K562 (cell line): ENCODE measurements at regions not wholly inside any gene's neighbourhood (a gene's known extent, or its start where the extent isn't known, plus 50 kb on each side); places are given as distances from the start of the nearest gene placed in this dataset.

Source experiments
- ATAC-seq: fragments of 200-7000 bp; cut with Tn5 transposase; 3 replicates; pipeline ENCODE4 v1.9.1; 2020; ENCODE audit warnings: moderate library complexity
- BruUV-seq: library from RNA; stranded (reverse); fragments of 400-500 nt; replicated peaks from 2 replicates; lab custom pipeline; 2021; lab: Mats Ljungman, UMichigan
- CTCF ChIA-PET: fragments of 300-600 bp; formaldehyde crosslinking; extraction: SDS; loops from one replicate; lab custom pipeline; 2021; ENCODE audit warnings: low intra/inter-chr PET ratio; lab: Yijun Ruan, JAX
- POLR2A ChIA-PET: fragments of 300-600, 350-650 bp; sonication (Branson Sonifier 250); formaldehyde crosslinking; extraction: SDS; loops from one replicate; lab custom pipeline; 2021; ENCODE audit warnings: antibody characterized with exemption, inconsistent platforms; lab: Yijun Ruan, JAX
- DNase-seq, 4 experiments: peaks; one replicate each; pipeline versions ENCODE4 v3.0.0 to v3.0.0-alpha.2; 2011 to 2018; ENCODE audit warnings: low spot score in 3 of 4, mixed read lengths in 3 of 4; ENCODE audit errors: extremely low read depth in 1 of 4
- FAIRE-seq: peaks from 2 replicates; lab custom pipeline; 2011; peaks lifted over from hg19 to GRCh38; lab: Jason Lieb, UNC
- H2AFZ ChIP-seq: 2 replicates; pipeline ENCODE4 v1.6.0; 2011; ENCODE audit warnings: low read depth, low read length, control low read depth, inconsistent platforms
- H3K27ac ChIP-seq: fragments of 200-600 bp; 3 replicates; pipeline ENCODE4 v1.8.0; 2011; ENCODE audit warnings: low read depth, mild to moderate bottlenecking, control low read depth, inconsistent platforms, low read length, moderate library complexity, mixed read lengths; ENCODE audit errors: extremely low read depth
- H3K27me3 ChIP-seq, 2 experiments: fragments of 300-600 bp in 1 of 2; 2 replicates in 1 of 2; 3 replicates in 1 of 2; pipeline versions ENCODE4 v1.6.0 to v1.8.0; 2011; ENCODE audit warnings: inconsistent platforms in 2 of 2, low read length in 2 of 2, mild to moderate bottlenecking in 1 of 2, mixed read lengths in 1 of 2, moderate library complexity in 1 of 2; ENCODE audit not compliant: control insufficient read depth in 2 of 2, insufficient read depth in 2 of 2
- H3K36me3 ChIP-seq: fragments of 300-600 bp; 3 replicates; pipeline ENCODE4 v1.8.0; 2011; ENCODE audit warnings: mild to moderate bottlenecking, low read length, inconsistent platforms; ENCODE audit not compliant: control insufficient read depth, insufficient read depth
- H3K4me1 ChIP-seq, 2 experiments: fragments of 200-600 bp in 1 of 2; replicated peaks in 1 of 2; 2 replicates in 1 of 2; 3 replicates in 1 of 2; pipeline versions ENCODE4 v1.5.1 to v1.8.0; 2011; ENCODE audit warnings: inconsistent platforms in 2 of 2, low read length in 2 of 2, mild to moderate bottlenecking in 1 of 2, mixed read lengths in 1 of 2, moderate library complexity in 1 of 2; ENCODE audit not compliant: control insufficient read depth in 2 of 2, insufficient read depth in 2 of 2
- H3K4me2 ChIP-seq: 2 replicates; pipeline ENCODE4 v1.6.1; 2011; ENCODE audit warnings: low read length, control low read depth, inconsistent platforms, mixed read lengths; ENCODE audit not compliant: insufficient read depth
- H3K4me3 ChIP-seq: fragments of 200-600 bp; sonication (generic), shearing (Covaris generic); 2 replicates; pipeline ENCODE4 v1.5.1; 2016; ENCODE audit warnings: control low read depth, inconsistent platforms
- H3K79me2 ChIP-seq: fragments of 200-600 bp; 3 replicates; pipeline ENCODE4 v1.8.0; 2011; ENCODE audit warnings: low read length, inconsistent platforms; ENCODE audit not compliant: control insufficient read depth, insufficient read depth
- H3K9ac ChIP-seq, 2 experiments: 2 replicates each; pipeline versions ENCODE4 v1.6.0 to v1.6.1; 2011; ENCODE audit warnings: low read depth in 2 of 2, low read length in 2 of 2, control low read depth in 1 of 2, inconsistent platforms in 1 of 2, mild to moderate bottlenecking in 1 of 2, mixed read lengths in 1 of 2; ENCODE audit not compliant: insufficient read depth in 1 of 2
- H3K9me1 ChIP-seq: one replicate; pipeline ENCODE4 v1.6.0; 2011; ENCODE audit warnings: inconsistent platforms, mild to moderate bottlenecking, low read length, moderate library complexity; ENCODE audit not compliant: control insufficient read depth, insufficient read depth
- H3K9me3 ChIP-seq: replicated peaks from 2 replicates; pipeline ENCODE4 v1.5.1; 2011; ENCODE audit warnings: low read depth, low read length, inconsistent platforms; ENCODE audit not compliant: control insufficient read depth, insufficient read depth
- H4K20me1 ChIP-seq: replicated peaks from 2 replicates; pipeline ENCODE4 v1.6.1; 2011; ENCODE audit warnings: low read length, inconsistent platforms, mixed read lengths; ENCODE audit not compliant: control insufficient read depth, insufficient read depth
- CREBBP ChIP-seq: IDR thresholded peaks from one replicate; pipeline ENCODE4 v1.6.1; 2012; ENCODE audit warnings: low read depth, mild to moderate bottlenecking, control low read depth, inconsistent platforms, low read length
- FIP1L1 ChIP-seq: fragments of 200-400 bp; formaldehyde crosslinking; IDR thresholded peaks from 2 replicates; pipeline ENCODE4 v1.6.1; 2018; ENCODE audit warnings: mild to moderate bottlenecking, low read depth, low read length; ENCODE audit not compliant: poor library complexity, severe bottlenecking
- FOXO4 ChIP-seq: fragments of 450-650 bp; formaldehyde crosslinking; IDR thresholded peaks from 2 replicates; pipeline ENCODE4 v1.4.0; 2020; ENCODE audit warnings: mild to moderate bottlenecking, moderate library complexity
- HEY1 ChIP-seq: fragments of 250-450 bp; sonication (Bioruptor Pico); IDR thresholded peaks from 2 replicates; pipeline ENCODE4 v1.5.0; 2020; ENCODE audit warnings: mild to moderate bottlenecking, moderate library complexity, borderline replicate concordance
- MTA1 ChIP-seq: fragments of 450-650 bp; IDR thresholded peaks from 2 replicates; pipeline ENCODE4 v1.6.1; 2017; ENCODE audit warnings: borderline replicate concordance
- NBN ChIP-seq: fragments of 450-650 bp; IDR thresholded peaks from 2 replicates; pipeline ENCODE4 v1.6.1; 2016; ENCODE audit warnings: low read depth, mild to moderate bottlenecking
- RCOR1 ChIP-seq, 2 experiments: IDR thresholded peaks; 2 replicates each; pipeline ENCODE4 v1.6.1; 2012; ENCODE audit warnings: low read depth in 2 of 2, low read length in 2 of 2, borderline replicate concordance in 1 of 2, improper control_type of control experiment in 1 of 2
- ZNF133 ChIP-seq: fragments of 250-450 bp; sonication (Bioruptor Pico); IDR thresholded peaks from 2 replicates; pipeline ENCODE4 v1.4.0; 2020; ENCODE audit warnings: mild to moderate bottlenecking
- ZNF232 ChIP-seq: sonication (generic); formaldehyde crosslinking; IDR thresholded peaks from 2 replicates; pipeline ENCODE4 v1.8.0; 2022; ENCODE audit warnings: mild to moderate bottlenecking, missing genetic modification reagents
- ZNF354B ChIP-seq: fragments of 250-450 bp; sonication (Bioruptor Pico); IDR thresholded peaks from 2 replicates; pipeline ENCODE4 v1.4.0; 2020
- WGBS: fragments of 100-300 bp; shearing (Covaris generic); methylation state at CpG from one replicate; pipeline ENCODE4 v1.1.6; 2016; ENCODE audit warnings: low coverage, mixed read lengths; ENCODE audit not compliant: insufficient coverage; ENCODE audit errors: missing lambda C conversion rate; 5-methylcytosine and 5-hydroxymethylcytosine counted together
- in situ Hi-C: fragments of 300-500 bp; cut with MboI; formaldehyde crosslinking; loops from 4 replicates; pipeline ENCODE4 v1.15.0; 2018; ENCODE audit warnings: inconsistent platforms, mixed read lengths
- intact Hi-C: fragments of 100-400 bp; cut with micrococcal nuclease; formaldehyde crosslinking; loops from 2 replicates; pipeline ENCODE4 v1.14.2; 2022

GRCh38 chr10:35705671-35706070 lies 63.6 kb upstream of the FZD8 start:
- Histone ChIP-seq H3K4me3 (no peak overlapping the region), H3K79me2 (no peaks in the 10 kb centered on the region), H3K4me1 (no peaks in the 10 kb centered on the region), H3K27me3 (peaks cover 0 to 6% of the 10 kb centered on the region in 2 experiments; a peak in 1 of 5 replicates), H3K36me3 (no peaks in the 10 kb centered on the region), H3K4me2 (no peak overlapping the region), H2AFZ (no peak overlapping the region), H3K9ac (no peak overlapping the region), H3K9me1 (no peaks in the 10 kb centered on the region), H3K9me3 (no peaks in the 10 kb centered on the region), H4K20me1 (no peaks in the 10 kb centered on the region), H3K27ac (no peak overlapping the region)
- CTCF ChIA-PET: no interaction called here
- in situ Hi-C loops: no loop called here
- WGBS: 0% methylated on average over 2 of the region's 2 CpGs
- intact Hi-C loops: loop anchor here (10.0 kb wide), 1 partner anchor 59 kb away; no protein-coding TSS in a partner anchor
- FAIRE-seq (no peak), ATAC-seq (no peak), DNase-seq (no peak)
- BruUV-seq: no TSS peak
- POLR2A ChIA-PET: interaction anchor here (1.3 kb wide), 1 partner anchor 11 kb away, joined by 3 read pairs; no protein-coding TSS in a partner anchor
- no peak for TF ChIP-seq HEY1 (CRISPR knock-in tag)
- no peak for TF ChIP-seq ZNF232 (CRISPR knock-in tag)
- no peak for TF ChIP-seq NBN
- TF ChIP-seq FOXO4 (CRISPR knock-in tag): no peak
- no peak for TF ChIP-seq MTA1
- no peak for TF ChIP-seq FIP1L1
- TF ChIP-seq ZNF354B (CRISPR knock-in tag): no peak
- TF ChIP-seq CREBBP: no peak
- no peak for TF ChIP-seq ZNF133 (CRISPR knock-in tag)
- TF ChIP-seq RCOR1 (IDR thresholded peaks at IDR 0.05; ENCODE audit: borderline replicate concordance in 1 of 2, low read depth in 2 of 2, low read length in 2 of 2): no peak
